HK-2 (cell line): ENCODE measurements at regions not wholly inside any gene's neighbourhood (a gene's known extent, or its start where the extent isn't known, plus 50 kb on each side); places are given as distances from the start of the nearest gene placed in this dataset.
"Not testable (repeated sequence)": the region's sequence is repeated elsewhere in the genome, so short reads cannot be mapped to it uniquely, and the experiment has no call there.

Experiments
- DNase-seq: peaks from one replicate; pipeline ENCODE4 v3.0.0-alpha.2; 2018; ENCODE audit not compliant: unreplicated experiment

GRCh38 chr9:26667882-26668281 lies 224.7 kb downstream of the CAAP1 start:
- no peak for DNase-seq

- no peak for DNase-seq
Observed at GRCh38 chr9:26665666-26666065, 226.9 kb downstream of the CAAP1 start.

GRCh38 chr9:26664087-26664773 lies 228.4 kb downstream of the CAAP1 start:
- not testable (repeated sequence) for DNase-seq

- no peak for DNase-seq
Observed at GRCh38 chr9:26662476-26662875, 230.1 kb downstream of the CAAP1 start.

GRCh38 chr9:26658476-26658875 lies 234.1 kb downstream of the CAAP1 start:
- no peak for DNase-seq

GRCh38 chr9:26657958-26658357 lies 234.6 kb downstream of the CAAP1 start:
- DNase-seq = no peak

- DNase-seq = peak; percentile 13
Observed at GRCh38 chr9:26656003-26656870, 236.4 kb downstream of the CAAP1 start.

- DNase-seq = no peak
Observed at GRCh38 chr9:26655166-26655565, 237.4 kb downstream of the CAAP1 start.

- no peak for DNase-seq
Observed at GRCh38 chr9:26650325-26650724, 242.3 kb downstream of the CAAP1 start.

- DNase-seq = no peak
Observed at GRCh38 chr9:26643826-26644225, 248.8 kb downstream of the CAAP1 start.

GRCh38 chr9:26639761-26640160 lies 252.8 kb downstream of the CAAP1 start:
- no peak for DNase-seq

GRCh38 chr9:26637101-26637500 lies 255.5 kb downstream of the CAAP1 start:
- DNase-seq = no peak

GRCh38 chr9:26613851-26614350 lies 278.7 kb downstream of the CAAP1 start:
- not testable (repeated sequence) for DNase-seq

- no peak for DNase-seq
Observed at GRCh38 chr9:26612211-26612610, 280.4 kb downstream of the CAAP1 start.

- DNase-seq = no peak
Observed at GRCh38 chr9:26606756-26607155, 285.8 kb downstream of the CAAP1 start.

- no peak for DNase-seq
Observed at GRCh38 chr9:26605367-26605766, 287.2 kb downstream of the CAAP1 start.

- DNase-seq = no peak
Observed at GRCh38 chr9:26604076-26604662, 288.4 kb downstream of the CAAP1 start.

GRCh38 chr9:26603617-26604016 lies 289.0 kb downstream of the CAAP1 start:
- no peak for DNase-seq

- DNase-seq = no peak
Observed at GRCh38 chr9:26597542-26598149, 295.0 kb downstream of the CAAP1 start.

- DNase-seq = no peak
Observed at GRCh38 chr9:26579056-26579455, 313.5 kb downstream of the CAAP1 start.

- no peak for DNase-seq
Observed at GRCh38 chr9:26574898-26575440, 317.6 kb downstream of the CAAP1 start.

GRCh38 chr9:26574256-26574655 lies 318.3 kb downstream of the CAAP1 start:
- DNase-seq = no peak
